Pancreas (tissue), 10 donors: ENCODE measurements at regions not wholly inside any gene's neighbourhood (a gene's known extent, or its start where the extent isn't known, plus 50 kb on each side); places are given as distances from the start of the nearest gene placed in this dataset.

Source experiments
- ATAC-seq, 4 donors: fragments of 200-7000 bp; cut with Tn5 transposase; one replicate each; pipeline versions ENCODE4 v1.8.0 to v1.9.1; 2020; ENCODE audit warnings: mild to moderate bottlenecking in 4 of 4, moderate library complexity in 4 of 4
- DNase-seq, 6 donors: peaks; one replicate each; pipeline ENCODE4 v3.0.0-alpha.2; 2020
- FAIRE-seq: peaks from 2 replicates; lab custom pipeline; 2012; peaks lifted over from hg19 to GRCh38; lab: Jason Lieb, UNC
- H3K27ac ChIP-seq, 4 donors: fragments of 200-600 bp; sonication (generic); 1 replicate in 3 of 4; 2 replicates in 1 of 4; pipeline versions ENCODE4 v1.5.0 to v1.8.0; 2020
- H3K27me3 ChIP-seq, 4 donors: fragments of 200-600 bp; one replicate each; pipeline ENCODE4 v1.8.0; 2021
- H3K36me3 ChIP-seq, 3 donors: fragments of 200-600 bp; sonication (generic) in 1 of 3; one replicate each; pipeline versions ENCODE4 v1.5.0 to v1.8.0; 2020 to 2021
- H3K4me1 ChIP-seq, 3 donors: fragments of 200-600 bp; one replicate each; pipeline ENCODE4 v1.8.0; 2021
- H3K4me3 ChIP-seq, 4 donors: fragments of 200-600 bp; sonication (generic) in 2 of 4; one replicate each; pipeline versions ENCODE4 v1.5.0 to v1.8.0; 2020 to 2021
- H3K9me3 ChIP-seq, 4 donors: fragments of 200-600 bp; one replicate each; pipeline ENCODE4 v1.8.0; 2021
- CTCF ChIP-seq, 4 donors: fragments of 200-600 bp; sonication (generic) in 3 of 4; IDR thresholded peaks; one replicate each; pipeline versions ENCODE4 v1.5.0 to v1.8.0; 2021; ENCODE audit warnings: antibody characterized with exemption in 4 of 4
- WGBS, 2 donors: extraction: QIAGEN DNeasy Blood & Tissue Kit; methylation state at CpG; one replicate each; pipeline ENCODE4 v1.1.7; 2013; 5-methylcytosine and 5-hydroxymethylcytosine counted together
- intact Hi-C, 3 donors: fragments of 100-400 bp; cut with DNase I; formaldehyde crosslinking; loops; one replicate each; pipeline versions ENCODE4 v1.11.1 to v1.14.2; 2022
- donor health status: healthy with polysubstance abuse.
- donor health status: DM: no; HTN: no; CAD: no; lungs with moderate emphysema.
- donor health status: DM: no; HTN: no; CAD: no.
- donor health status: control.
- donor health status: control.
- donor health status: Bipolar disorder and iron deficiency.
- donor health status: DM: yes; HTN: yes; CAD: no.
- donor health status: DM: no; HTN: no; CAD: no.
- donor health status: DM: no; HTN: no; CAD: no.
- donor health status: DM: yes; HTN: yes; CAD: no.

GRCh38 chr1:176285996-176286395 lies 78.9 kb upstream of the COP1 start:
- no peaks in the 10 kb centered on the region for H3K4me1 ChIP-seq
- intact Hi-C loops: no loop called here
- H3K27ac ChIP-seq: no peak overlapping the region
- DNase-seq: no peak
- no peak overlapping the region for H3K4me3 ChIP-seq
- FAIRE-seq: no peak
- H3K9me3 ChIP-seq: no peaks in the 10 kb centered on the region
- no peak for TF ChIP-seq CTCF (IDR thresholded peaks at IDR 0.05)
- no peak for ATAC-seq
- H3K27me3 ChIP-seq: no peaks in the 10 kb centered on the region
- H3K36me3 ChIP-seq: no peaks in the 10 kb centered on the region
- 58 to 65% methylated on average over 3 of the region's 3 CpGs for WGBS, 2 donors

GRCh38 chr1:176271572-176271971 lies 64.5 kb upstream of the COP1 start:
- H3K27ac ChIP-seq: no peak overlapping the region
- no peaks in the 10 kb centered on the region for H3K36me3 ChIP-seq
- no peak for DNase-seq
- no peaks in the 10 kb centered on the region for H3K27me3 ChIP-seq
- TF ChIP-seq CTCF (IDR thresholded peaks at IDR 0.05): no peak
- no peaks in the 10 kb centered on the region for H3K9me3 ChIP-seq
- no peak for ATAC-seq
- no peaks in the 10 kb centered on the region for H3K4me1 ChIP-seq
- FAIRE-seq: no peak
- no peak overlapping the region for H3K4me3 ChIP-seq
- 79 to 81% methylated on average over 1 of the region's 1 CpG for WGBS, 2 donors
- intact Hi-C loops: no loop called here
